Renal pelvis (tissue), 1 donor: ENCODE measurements at regions not wholly inside any gene's neighbourhood (a gene's known extent, or its start where the extent isn't known, plus 50 kb on each side); places are given as distances from the start of the nearest gene placed in this dataset.
A peak's percentile ranks its signal among the peaks of the same experiment; 100 is the strongest.

Experiments
- DNase-seq: peaks from one replicate; pipeline ENCODE4 v3.0.0-alpha.2; 2013

DNA sequence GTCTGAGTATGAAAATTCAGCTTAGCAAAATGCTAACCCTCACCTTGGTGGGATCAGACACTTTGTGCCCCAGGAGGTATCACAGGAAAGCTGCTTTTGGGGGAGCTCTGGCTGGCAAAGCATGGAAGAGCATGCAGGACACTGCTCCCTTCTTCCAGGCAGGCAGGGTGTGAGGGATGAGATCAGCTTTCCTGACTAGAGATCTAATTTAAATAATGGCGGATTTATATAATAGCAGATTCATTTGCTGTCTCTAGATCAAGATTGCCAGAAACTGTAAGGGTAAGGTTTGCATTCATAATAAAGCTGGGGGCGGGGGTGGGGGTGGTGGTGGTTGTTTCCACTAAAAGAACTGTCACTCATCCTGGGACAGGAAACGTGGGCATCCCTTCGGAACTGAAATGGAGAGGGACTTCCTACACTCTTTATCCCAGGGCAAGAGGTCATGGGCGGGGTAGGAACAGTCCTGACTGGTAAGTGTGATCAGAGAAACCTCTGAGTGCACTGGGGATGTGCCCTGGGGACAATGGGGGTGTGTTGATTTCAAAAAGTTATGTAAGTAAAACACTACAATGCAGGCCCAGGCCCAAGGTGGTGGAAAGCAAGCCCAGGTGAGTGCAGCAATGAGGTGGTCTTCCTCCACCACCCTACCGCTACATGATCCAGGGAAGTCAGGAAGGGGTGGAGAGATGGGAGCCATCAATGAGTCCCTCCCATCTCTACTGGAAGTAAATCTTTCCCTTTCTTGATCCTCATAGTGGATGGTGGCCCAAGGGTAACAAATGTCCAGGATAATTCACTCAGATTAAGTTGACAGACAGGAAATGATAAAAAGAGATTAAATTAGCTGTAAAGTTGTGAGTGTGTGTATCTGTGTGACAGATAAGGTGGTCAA lies 171.4 kb upstream of the SERPINE2 start:
- no peak for DNase-seq

GRCh38 chr2:224209555-224210285 lies 170.6 kb upstream of the SERPINE2 start:
- DNase-seq, result no peak

DNA sequence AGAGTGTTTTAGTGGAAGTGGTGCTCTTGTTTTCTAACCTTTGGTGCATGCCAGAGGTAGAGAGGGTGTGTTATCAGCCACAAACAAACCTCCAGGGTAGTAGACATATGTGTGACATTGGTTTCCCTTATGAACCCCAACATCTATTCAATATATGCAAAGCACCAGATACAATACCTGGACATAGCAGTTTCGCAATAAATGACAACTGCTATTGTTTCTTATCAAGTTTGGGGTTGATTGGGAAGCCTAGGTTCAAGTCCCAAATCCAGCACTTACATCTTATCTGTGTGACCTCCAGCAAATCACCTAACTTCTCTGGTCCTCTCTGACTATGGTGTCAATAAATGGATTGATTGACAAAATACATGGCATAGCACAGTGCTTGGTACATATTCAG lies 169.4 kb upstream of the SERPINE2 start:
- DNase-seq, result no peak

DNA sequence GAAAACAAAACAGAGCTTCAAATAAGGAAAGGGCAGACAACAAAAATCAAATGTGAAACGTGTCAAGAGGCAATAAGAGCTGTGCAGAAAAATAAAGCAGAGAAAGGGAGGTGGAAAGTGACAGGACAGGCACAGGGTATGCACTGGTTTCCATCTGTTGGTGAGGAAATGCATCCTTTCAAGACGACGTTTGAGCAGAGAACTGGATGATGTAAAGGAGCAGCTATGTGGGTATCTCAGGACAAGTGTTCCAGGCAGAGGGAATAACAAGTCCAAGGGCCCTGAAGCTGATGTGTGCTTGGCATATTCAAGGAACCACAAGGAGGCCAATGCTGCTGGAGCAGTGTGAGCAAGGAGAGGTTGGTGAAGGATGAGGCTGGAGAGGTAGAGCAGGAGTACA lies 168.9 kb upstream of the SERPINE2 start:
- DNase-seq, result no peak

GRCh38 chr2:224206816-224207215 lies 167.7 kb upstream of the SERPINE2 start:
- DNase-seq, result no peak

- no peak for DNase-seq
Observed at GRCh38 chr2:224202281-224202865, 163.3 kb upstream of the SERPINE2 start.

DNA sequence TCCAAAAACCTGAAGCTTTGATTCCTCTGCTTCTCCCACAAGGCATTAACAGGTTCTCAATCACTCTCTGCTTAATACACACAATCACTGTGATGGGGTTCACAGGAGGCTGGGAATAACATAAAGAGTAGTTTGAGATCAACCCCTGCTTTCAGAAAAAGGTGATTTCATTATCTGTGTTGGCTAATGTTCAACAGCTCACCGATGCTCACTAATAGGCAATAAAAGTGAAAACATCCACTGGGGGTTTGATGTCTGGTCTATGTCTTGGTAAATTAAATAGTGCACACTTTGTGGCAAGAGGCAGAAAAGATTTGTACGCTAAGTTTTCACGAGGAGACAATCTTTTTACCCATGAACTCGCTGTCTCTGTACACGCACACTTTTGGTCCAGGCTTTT lies 159.3 kb upstream of the SERPINE2 start:
- DNase-seq, result no peak

DNA sequence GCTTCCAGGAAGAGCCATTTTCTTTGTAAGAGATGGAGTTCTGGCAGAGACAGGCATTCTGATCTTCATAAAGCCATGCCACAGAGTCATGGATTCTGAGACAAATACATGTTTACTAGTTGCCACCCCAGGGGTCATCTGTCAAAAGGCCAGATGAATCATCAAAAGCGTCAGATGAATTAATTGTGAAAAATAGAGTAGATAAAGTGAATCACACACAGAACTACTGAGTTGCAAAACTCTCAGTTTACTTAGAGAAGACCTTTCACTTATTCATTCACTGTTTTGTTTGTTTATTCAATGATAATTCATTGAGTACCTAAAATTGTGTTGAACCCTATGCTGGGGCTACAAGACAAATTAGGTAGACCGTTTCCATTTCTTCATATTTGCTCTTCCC lies 157.7 kb upstream of the SERPINE2 start:
- no peak for DNase-seq

DNA sequence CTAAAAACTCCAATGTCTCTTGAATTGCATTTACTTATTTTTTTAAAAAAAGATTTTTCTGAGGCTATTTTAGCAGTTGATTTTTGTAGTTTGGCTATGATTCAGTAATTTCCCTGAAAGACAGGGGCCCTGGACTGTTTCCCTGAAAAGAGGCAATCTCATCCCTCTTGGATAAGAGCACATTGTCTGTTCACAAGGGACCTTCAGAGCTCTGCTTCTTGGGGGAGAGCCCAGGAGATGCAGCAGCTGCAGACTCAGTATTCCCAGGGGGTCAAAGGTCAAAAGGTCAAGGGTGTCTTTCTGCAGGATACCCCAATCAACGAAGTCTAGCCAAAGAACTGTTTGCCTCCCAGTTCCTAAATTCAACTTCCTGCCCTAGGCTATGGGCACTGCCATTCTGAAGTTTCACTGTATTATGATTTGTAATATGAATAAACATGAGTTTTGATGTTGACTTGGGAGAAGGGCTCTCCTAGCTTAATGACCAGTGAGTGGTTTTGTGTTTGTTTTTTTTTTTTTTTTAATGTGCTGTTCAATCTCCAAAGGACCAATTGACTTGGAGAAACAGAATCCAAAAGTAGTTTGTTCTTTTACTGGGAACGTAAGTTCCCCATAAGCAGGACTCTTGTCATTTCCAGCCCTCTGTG lies 157.0 kb upstream of the SERPINE2 start:
- DNase-seq, result no peak

DNA sequence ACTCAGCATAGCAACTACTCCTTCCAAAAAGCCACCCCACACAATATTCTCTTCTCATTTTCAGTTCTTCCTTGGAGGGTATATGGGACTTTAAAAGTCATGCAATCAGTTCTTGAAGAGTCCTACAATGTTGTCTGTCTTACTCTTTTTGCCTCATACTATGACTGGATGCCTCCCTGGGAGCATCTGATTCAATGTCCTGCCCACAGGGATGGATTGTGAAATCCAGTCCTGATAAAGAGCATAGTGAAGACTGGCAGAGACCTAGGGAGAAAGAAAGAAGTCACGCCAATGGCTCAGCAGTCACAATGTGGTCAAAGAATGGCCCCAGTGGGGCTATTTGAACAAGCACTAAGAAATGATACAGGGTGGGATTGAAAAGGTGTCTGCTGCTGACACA lies 155.1 kb upstream of the SERPINE2 start:
- DNase-seq, result no peak

GRCh38 chr2:224191465-224191864 lies 152.4 kb upstream of the SERPINE2 start:
- no peak for DNase-seq

DNA sequence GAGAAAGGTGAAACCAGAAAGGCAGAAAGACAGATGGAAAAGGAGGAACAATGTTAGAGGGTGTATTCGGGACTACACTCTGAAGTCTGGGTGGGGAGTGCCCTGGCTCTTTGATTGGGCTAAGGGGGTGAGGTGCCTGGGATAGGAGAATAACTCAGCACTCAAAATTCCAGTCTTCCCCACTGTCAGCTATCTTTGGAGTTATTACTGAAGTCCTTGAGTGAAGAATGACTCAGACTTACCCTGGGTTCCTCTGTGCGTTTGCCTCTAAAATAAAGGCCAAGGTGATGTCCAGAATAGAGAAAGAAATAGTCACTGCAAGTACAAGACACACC lies 151.8 kb upstream of the SERPINE2 start:
- DNase-seq, result no peak

- no peak for DNase-seq
Observed at GRCh38 chr2:224190234-224190935, 151.3 kb upstream of the SERPINE2 start.

DNA sequence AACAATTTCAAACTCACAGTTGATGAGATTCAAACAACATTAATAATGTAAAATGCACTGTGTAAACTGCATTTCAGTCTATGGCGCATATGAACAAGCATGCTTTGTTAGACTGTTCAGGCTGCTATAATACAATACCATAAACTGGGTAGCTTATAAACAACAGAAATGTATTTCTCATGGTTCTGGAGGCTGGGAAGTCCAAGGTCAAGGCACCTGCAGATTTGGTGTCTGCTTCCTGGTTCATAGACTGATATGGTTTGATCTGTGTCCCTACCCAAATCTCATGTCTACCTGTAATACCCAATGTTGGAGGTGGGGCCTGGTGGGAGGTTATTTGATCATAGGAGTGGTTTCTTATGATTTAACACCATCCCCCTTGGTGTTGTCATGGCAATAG lies 148.1 kb upstream of the SERPINE2 start:
- DNase-seq, result no peak

DNA sequence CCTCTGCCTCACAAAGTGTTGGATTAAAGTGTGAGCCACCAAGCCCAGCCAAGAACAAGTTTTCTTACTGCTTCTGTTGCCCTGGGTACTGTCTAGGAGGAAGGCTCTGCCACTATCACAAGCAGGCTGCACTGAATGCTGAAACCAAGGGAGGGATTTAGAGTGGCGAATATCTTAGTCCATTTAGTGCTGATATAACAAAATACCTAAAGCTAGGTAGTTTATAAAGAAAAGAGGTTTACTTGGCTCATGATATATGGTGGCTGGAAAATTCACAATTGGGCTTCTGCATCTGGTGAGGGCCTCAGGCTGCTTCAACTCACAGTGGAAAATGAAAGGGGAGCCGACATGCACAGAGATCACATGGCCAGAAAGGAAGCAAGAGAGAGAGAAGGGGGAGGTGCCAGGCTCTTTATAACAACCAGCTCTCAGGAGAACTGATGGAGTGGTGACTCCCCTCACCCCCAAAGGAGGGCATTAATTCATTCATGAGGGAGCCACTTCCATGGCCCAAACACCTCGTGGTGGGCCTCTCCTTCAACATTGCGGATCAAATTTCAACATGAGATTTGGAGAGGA lies 146.0 kb upstream of the SERPINE2 start:
- DNase-seq, result no peak

- DNase-seq, result no peak
Observed at GRCh38 chr2:224183086-224183485, 144.0 kb upstream of the SERPINE2 start.

DNA sequence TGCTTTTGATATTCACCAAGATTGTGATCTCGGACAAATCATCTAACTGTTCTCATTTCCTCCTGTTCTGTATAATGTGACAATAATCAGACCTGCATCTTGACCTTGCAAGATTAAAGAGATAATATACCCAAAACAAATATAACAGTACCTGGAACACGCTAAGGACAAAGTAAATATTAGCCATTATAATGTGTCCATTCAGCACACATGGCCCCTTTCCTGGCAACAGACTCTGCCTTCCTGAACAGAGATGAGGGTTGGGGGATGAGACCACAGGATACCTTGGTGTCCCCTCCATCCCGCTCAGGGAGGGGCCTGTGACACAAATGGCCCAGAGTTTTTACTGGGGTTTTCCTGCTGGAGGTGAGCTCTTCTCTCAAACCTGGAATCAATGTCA lies 143.4 kb upstream of the SERPINE2 start:
- DNase-seq, result no peak

GRCh38 chr2:224181534-224182155 lies 142.6 kb upstream of the SERPINE2 start:
- no peak for DNase-seq

GRCh38 chr2:224180810-224181209 lies 141.7 kb upstream of the SERPINE2 start:
- DNase-seq, result no peak

DNA sequence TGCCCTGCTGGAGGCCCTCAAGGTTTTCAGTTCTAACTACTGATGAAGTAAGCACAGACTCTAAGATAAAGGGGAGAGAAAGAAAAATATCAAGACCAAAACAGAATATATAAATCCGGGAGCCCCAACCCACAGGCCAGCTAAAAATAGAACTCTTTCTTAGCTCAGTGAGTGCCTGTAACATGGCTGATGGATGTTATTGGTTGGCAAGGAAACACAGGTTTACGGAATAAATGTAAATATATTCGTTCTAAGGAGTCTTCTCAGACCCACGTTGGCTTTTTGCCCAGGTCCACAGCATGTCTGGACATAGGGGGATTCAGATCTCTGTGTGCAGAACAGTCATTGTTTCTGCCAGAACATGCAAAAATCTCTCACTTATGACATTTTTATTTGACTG lies 139.0 kb upstream of the SERPINE2 start:
- DNase-seq, result peak; percentile 52

GRCh38 chr2:224175538-224175937 lies 136.5 kb upstream of the SERPINE2 start:
- DNase-seq, result no peak
